ENCODE measurements at regions not wholly inside any gene's neighbourhood (a gene's known extent, or its start where the extent isn't known, plus 50 kb on each side); places are given as distances from the start of the nearest gene placed in this dataset.

- DNase-seq (ENCODE audit: low read depth): no peak
Measured at GRCh38 chr5:135662061-135662481, 83.3 kb upstream of the CXCL14 start.

- no peak for DNase-seq (ENCODE audit: low read depth)
Measured at GRCh38 chr5:135660826-135661575, 82.2 kb upstream of the CXCL14 start.

- DNase-seq (ENCODE audit: low read depth): no peak
Measured at GRCh38 chr5:135657536-135658305, 78.9 kb upstream of the CXCL14 start.

GRCh38 chr5:135655468-135655815 is 76.7 kb upstream of the CXCL14 start:
- DNase-seq (ENCODE audit: low read depth): no peak

GRCh38 chr5:135654761-135655467 is 76.1 kb upstream of the CXCL14 start:
- DNase-seq (ENCODE audit: low read depth): no peak

GRCh38 chr5:135651156-135651555 is 72.4 kb upstream of the CXCL14 start:
- DNase-seq (ENCODE audit: low read depth): no peak

- DNase-seq (ENCODE audit: low read depth): no peak
Measured at GRCh38 chr5:135650081-135650480, 71.3 kb upstream of the CXCL14 start.

- DNase-seq (ENCODE audit: low read depth): no peak
Measured at GRCh38 chr5:135649435-135649834, 70.6 kb upstream of the CXCL14 start.

GRCh38 chr5:135648116-135648515 is 69.3 kb upstream of the CXCL14 start:
- DNase-seq (ENCODE audit: low read depth): no peak

GRCh38 chr5:135645336-135646180 is 66.8 kb upstream of the CXCL14 start:
- DNase-seq (ENCODE audit: low read depth): no peak

- no peak for DNase-seq (ENCODE audit: low read depth)
Measured at GRCh38 chr5:135644816-135645215, 66.0 kb upstream of the CXCL14 start.

GRCh38 chr5:135643881-135644766 is 65.3 kb upstream of the CXCL14 start:
- DNase-seq (ENCODE audit: low read depth): no peak

- no peak for DNase-seq (ENCODE audit: low read depth)
Measured at GRCh38 chr5:135642934-135643333, 64.1 kb upstream of the CXCL14 start.

- no peak for DNase-seq (ENCODE audit: low read depth)
Measured at GRCh38 chr5:135642488-135642870, 63.7 kb upstream of the CXCL14 start.

- no peak for DNase-seq (ENCODE audit: low read depth)
Measured at GRCh38 chr5:135641734-135642487, 63.1 kb upstream of the CXCL14 start.

- DNase-seq (ENCODE audit: low read depth): no peak
Measured at GRCh38 chr5:135641319-135641718, 62.5 kb upstream of the CXCL14 start.

GRCh38 chr5:135635451-135635850 is 56.7 kb upstream of the CXCL14 start:
- no peak for DNase-seq (ENCODE audit: low read depth)

- DNase-seq (ENCODE audit: low read depth): no peak
Measured at GRCh38 chr5:135632798-135633197, 54.0 kb upstream of the CXCL14 start.

GRCh38 chr5:135631391-135631790 is 52.6 kb upstream of the CXCL14 start:
- DNase-seq (ENCODE audit: low read depth): no peak

- DNase-seq (ENCODE audit: low read depth): no peak
Measured at GRCh38 chr5:135629666-135630065, 50.9 kb upstream of the CXCL14 start.
